ENCODE measurements at regions not wholly inside any gene's neighbourhood (a gene's known extent, or its start where the extent isn't known, plus 50 kb on each side); places are given as distances from the start of the nearest gene placed in this dataset.

- H3K4me1 ChIP-seq (ENCODE audit: control insufficient read depth, insufficient read depth, low read length), result no peaks in the 10 kb centered on the region
- H3K27me3 ChIP-seq (ENCODE audit: control insufficient read depth, insufficient read depth, low read length), result no peaks in the 10 kb centered on the region
- no peaks in the 10 kb centered on the region for H3K36me3 ChIP-seq (ENCODE audit: control insufficient read depth, insufficient read depth, low read length)
- no peak overlapping the region for H3K4me3 ChIP-seq (ENCODE audit: low read depth, low read length)
- H3K9ac ChIP-seq (ENCODE audit: low read depth, low read length), result no peak overlapping the region
- H3K9me3 ChIP-seq (ENCODE audit: control insufficient read depth, insufficient read depth, low read length), result no peaks in the 10 kb centered on the region
Measured at GRCh38 chr11:8330896-8331295, 67.2 kb upstream of the LMO1 start.

- Histone ChIP-seq H3K9me3 (ENCODE audit: control insufficient read depth, insufficient read depth, low read length) (no peaks in the 10 kb centered on the region), H3K36me3 (ENCODE audit: control insufficient read depth, insufficient read depth, low read length) (no peaks in the 10 kb centered on the region), H3K4me1 (ENCODE audit: control insufficient read depth, insufficient read depth, low read length) (no peaks in the 10 kb centered on the region), H3K9ac (ENCODE audit: low read depth, low read length) (no peak overlapping the region), H3K4me3 (ENCODE audit: low read depth, low read length) (no peak overlapping the region), H3K27me3 (ENCODE audit: control insufficient read depth, insufficient read depth, low read length) (no peaks in the 10 kb centered on the region)
Measured at GRCh38 chr11:8330404-8330803, 66.7 kb upstream of the LMO1 start.

DNA sequence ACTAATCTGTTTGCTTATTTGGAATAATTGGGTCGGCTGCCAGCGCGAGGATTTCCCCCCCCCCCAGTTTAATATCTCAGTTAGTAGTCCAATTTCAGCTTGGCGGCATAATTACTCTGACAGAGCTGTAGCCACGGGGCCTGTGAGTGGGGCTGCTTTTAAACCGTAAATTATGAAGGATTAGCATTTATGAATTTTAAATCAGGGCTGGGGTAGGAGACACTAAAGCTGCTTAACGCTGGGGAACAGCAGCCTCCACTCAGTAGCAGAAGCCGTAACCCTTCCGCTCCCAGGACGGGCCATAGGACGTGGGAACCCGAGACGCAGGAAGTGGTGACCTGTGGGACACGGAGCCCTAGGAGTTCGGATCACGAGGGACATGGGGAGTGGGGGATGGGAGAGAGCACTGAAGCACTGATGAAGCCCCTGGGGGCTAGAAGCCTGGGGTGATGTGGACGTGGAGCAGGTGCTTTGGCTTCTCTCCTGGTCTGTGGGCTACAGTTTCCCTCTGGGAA, 66.2 kb upstream of the LMO1 start:
- no peaks in the 10 kb centered on the region for H3K9me3 ChIP-seq (ENCODE audit: control insufficient read depth, insufficient read depth, low read length)
- no peak overlapping the region for H3K4me3 ChIP-seq (ENCODE audit: low read depth, low read length)
- H3K4me1 ChIP-seq (ENCODE audit: control insufficient read depth, insufficient read depth, low read length), result no peaks in the 10 kb centered on the region
- no peaks in the 10 kb centered on the region for H3K27me3 ChIP-seq (ENCODE audit: control insufficient read depth, insufficient read depth, low read length)
- no peak overlapping the region for H3K9ac ChIP-seq (ENCODE audit: low read depth, low read length)
- H3K36me3 ChIP-seq (ENCODE audit: control insufficient read depth, insufficient read depth, low read length), result no peaks in the 10 kb centered on the region

DNA sequence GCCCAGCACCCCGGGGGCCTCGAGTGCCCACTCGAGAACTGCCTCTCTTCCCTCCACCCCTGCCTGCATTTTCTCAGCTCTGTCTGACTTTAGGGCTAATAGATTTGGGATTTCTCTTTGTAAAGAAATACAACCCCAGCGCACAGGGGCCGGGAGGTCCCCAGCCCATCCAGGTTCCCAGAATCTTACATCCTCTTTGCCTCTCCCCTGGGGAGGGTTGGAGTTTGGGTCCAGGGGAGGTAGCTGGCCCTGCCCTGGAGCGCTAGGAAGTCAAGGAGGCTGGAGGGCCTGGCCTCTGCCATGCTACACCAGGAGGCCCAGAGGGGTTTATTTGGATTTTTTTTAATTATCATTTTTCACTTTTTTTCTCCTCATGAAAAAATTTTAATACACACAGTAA, 65.7 kb upstream of the LMO1 start:
- H3K36me3 ChIP-seq (ENCODE audit: control insufficient read depth, insufficient read depth, low read length), result no peaks in the 10 kb centered on the region
- peak overlapping the region; percentile 39 for H3K4me3 ChIP-seq (ENCODE audit: low read depth, low read length)
- no peaks in the 10 kb centered on the region for H3K27me3 ChIP-seq (ENCODE audit: control insufficient read depth, insufficient read depth, low read length)
- H3K9me3 ChIP-seq (ENCODE audit: control insufficient read depth, insufficient read depth, low read length), result no peaks in the 10 kb centered on the region
- peak overlapping the region; percentile 26 for H3K9ac ChIP-seq (ENCODE audit: low read depth, low read length)
- H3K4me1 ChIP-seq (ENCODE audit: control insufficient read depth, insufficient read depth, low read length), result no peaks in the 10 kb centered on the region

GRCh38 chr11:8328848-8329330, 65.2 kb upstream of the LMO1 start:
- Histone ChIP-seq H3K4me1 (ENCODE audit: control insufficient read depth, insufficient read depth, low read length) (no peaks in the 10 kb centered on the region), H3K9ac (ENCODE audit: low read depth, low read length) (peak overlapping the region; percentile 26), H3K4me3 (ENCODE audit: low read depth, low read length) (peak overlapping the region; percentile 39), H3K9me3 (ENCODE audit: control insufficient read depth, insufficient read depth, low read length) (no peaks in the 10 kb centered on the region), H3K27me3 (ENCODE audit: control insufficient read depth, insufficient read depth, low read length) (no peaks in the 10 kb centered on the region), H3K36me3 (ENCODE audit: control insufficient read depth, insufficient read depth, low read length) (no peaks in the 10 kb centered on the region)

- Histone ChIP-seq H3K4me1 (ENCODE audit: control insufficient read depth, insufficient read depth, low read length) (no peaks in the 10 kb centered on the region), H3K27me3 (ENCODE audit: control insufficient read depth, insufficient read depth, low read length) (no peaks in the 10 kb centered on the region), H3K36me3 (ENCODE audit: control insufficient read depth, insufficient read depth, low read length) (no peaks in the 10 kb centered on the region), H3K4me3 (ENCODE audit: low read depth, low read length) (no peak overlapping the region), H3K9me3 (ENCODE audit: control insufficient read depth, insufficient read depth, low read length) (no peaks in the 10 kb centered on the region), H3K9ac (ENCODE audit: low read depth, low read length) (no peak overlapping the region)
Measured at GRCh38 chr11:8328231-8328794, 64.6 kb upstream of the LMO1 start.

GRCh38 chr11:8327761-8328192, 64.1 kb upstream of the LMO1 start:
- Histone ChIP-seq H3K27me3 (ENCODE audit: control insufficient read depth, insufficient read depth, low read length) (no peaks in the 10 kb centered on the region), H3K36me3 (ENCODE audit: control insufficient read depth, insufficient read depth, low read length) (no peaks in the 10 kb centered on the region), H3K9me3 (ENCODE audit: control insufficient read depth, insufficient read depth, low read length) (no peaks in the 10 kb centered on the region), H3K9ac (ENCODE audit: low read depth, low read length) (no peak overlapping the region), H3K4me3 (ENCODE audit: low read depth, low read length) (no peak overlapping the region), H3K4me1 (ENCODE audit: control insufficient read depth, insufficient read depth, low read length) (no peaks in the 10 kb centered on the region)

- Histone ChIP-seq H3K36me3 (ENCODE audit: control insufficient read depth, insufficient read depth, low read length) (no peaks in the 10 kb centered on the region), H3K9me3 (ENCODE audit: control insufficient read depth, insufficient read depth, low read length) (no peaks in the 10 kb centered on the region), H3K4me3 (ENCODE audit: low read depth, low read length) (no peak overlapping the region), H3K27me3 (ENCODE audit: control insufficient read depth, insufficient read depth, low read length) (no peaks in the 10 kb centered on the region), H3K4me1 (ENCODE audit: control insufficient read depth, insufficient read depth, low read length) (no peaks in the 10 kb centered on the region), H3K9ac (ENCODE audit: low read depth, low read length) (no peak overlapping the region)
Measured at GRCh38 chr11:8326337-8326736, 62.7 kb upstream of the LMO1 start.

- H3K4me3 ChIP-seq (ENCODE audit: low read depth, low read length), result no peak overlapping the region
- H3K9me3 ChIP-seq (ENCODE audit: control insufficient read depth, insufficient read depth, low read length), result no peaks in the 10 kb centered on the region
- H3K4me1 ChIP-seq (ENCODE audit: control insufficient read depth, insufficient read depth, low read length), result no peaks in the 10 kb centered on the region
- no peaks in the 10 kb centered on the region for H3K27me3 ChIP-seq (ENCODE audit: control insufficient read depth, insufficient read depth, low read length)
- H3K9ac ChIP-seq (ENCODE audit: low read depth, low read length), result no peak overlapping the region
- no peaks in the 10 kb centered on the region for H3K36me3 ChIP-seq (ENCODE audit: control insufficient read depth, insufficient read depth, low read length)
Measured at GRCh38 chr11:8325591-8326304, 62.1 kb upstream of the LMO1 start.

- H3K27me3 ChIP-seq (ENCODE audit: control insufficient read depth, insufficient read depth, low read length), result no peaks in the 10 kb centered on the region
- H3K9ac ChIP-seq (ENCODE audit: low read depth, low read length), result no peak overlapping the region
- no peaks in the 10 kb centered on the region for H3K4me1 ChIP-seq (ENCODE audit: control insufficient read depth, insufficient read depth, low read length)
- H3K9me3 ChIP-seq (ENCODE audit: control insufficient read depth, insufficient read depth, low read length), result no peaks in the 10 kb centered on the region
- no peak overlapping the region for H3K4me3 ChIP-seq (ENCODE audit: low read depth, low read length)
- no peaks in the 10 kb centered on the region for H3K36me3 ChIP-seq (ENCODE audit: control insufficient read depth, insufficient read depth, low read length)
Measured at GRCh38 chr11:8323161-8323935, 59.7 kb upstream of the LMO1 start.

DNA sequence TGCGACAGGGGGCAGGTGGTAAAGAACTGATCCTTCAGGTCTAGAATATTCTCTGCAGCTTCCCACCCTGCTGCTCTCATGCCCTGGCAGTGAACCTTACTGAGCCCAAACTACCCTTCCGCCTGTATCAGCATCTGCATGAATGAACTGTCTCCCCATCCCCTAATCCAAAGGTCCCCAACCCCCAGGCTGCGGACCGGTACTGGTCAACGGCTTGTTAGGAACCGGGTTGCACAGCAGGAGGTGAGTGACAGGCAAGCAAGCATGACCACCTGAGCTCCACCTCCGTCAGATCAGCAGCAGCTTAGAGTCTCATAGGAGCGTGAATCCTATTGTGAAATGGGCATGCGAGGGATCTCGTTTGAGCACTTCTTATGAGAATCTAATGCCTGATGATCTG, 58.2 kb upstream of the LMO1 start:
- H3K4me3 ChIP-seq (ENCODE audit: low read depth, low read length), result no peak overlapping the region
- H3K4me1 ChIP-seq (ENCODE audit: control insufficient read depth, insufficient read depth, low read length), result no peaks in the 10 kb centered on the region
- no peak overlapping the region for H3K9ac ChIP-seq (ENCODE audit: low read depth, low read length)
- H3K36me3 ChIP-seq (ENCODE audit: control insufficient read depth, insufficient read depth, low read length), result no peaks in the 10 kb centered on the region
- no peaks in the 10 kb centered on the region for H3K27me3 ChIP-seq (ENCODE audit: control insufficient read depth, insufficient read depth, low read length)
- no peaks in the 10 kb centered on the region for H3K9me3 ChIP-seq (ENCODE audit: control insufficient read depth, insufficient read depth, low read length)
